ENCODE measurements at regions not wholly inside any gene's neighbourhood (a gene's known extent, or its start where the extent isn't known, plus 50 kb on each side); places are given as distances from the start of the nearest gene placed in this dataset.

- no peak overlapping the region for H3K4me3 ChIP-seq (ENCODE audit: control insufficient read depth, low read depth, low read length)
- peak; percentile 58 for DNase-seq (ENCODE audit: low read depth)
Observed at GRCh38 chrX:40209951-40210617, 112.3 kb upstream of the BCOR start.

GRCh38 chrX:40207626-40208025, 109.9 kb upstream of the BCOR start:
- H3K4me3 ChIP-seq (ENCODE audit: control insufficient read depth, low read depth, low read length) = no peak overlapping the region
- TF ChIP-seq, protein P1, sequence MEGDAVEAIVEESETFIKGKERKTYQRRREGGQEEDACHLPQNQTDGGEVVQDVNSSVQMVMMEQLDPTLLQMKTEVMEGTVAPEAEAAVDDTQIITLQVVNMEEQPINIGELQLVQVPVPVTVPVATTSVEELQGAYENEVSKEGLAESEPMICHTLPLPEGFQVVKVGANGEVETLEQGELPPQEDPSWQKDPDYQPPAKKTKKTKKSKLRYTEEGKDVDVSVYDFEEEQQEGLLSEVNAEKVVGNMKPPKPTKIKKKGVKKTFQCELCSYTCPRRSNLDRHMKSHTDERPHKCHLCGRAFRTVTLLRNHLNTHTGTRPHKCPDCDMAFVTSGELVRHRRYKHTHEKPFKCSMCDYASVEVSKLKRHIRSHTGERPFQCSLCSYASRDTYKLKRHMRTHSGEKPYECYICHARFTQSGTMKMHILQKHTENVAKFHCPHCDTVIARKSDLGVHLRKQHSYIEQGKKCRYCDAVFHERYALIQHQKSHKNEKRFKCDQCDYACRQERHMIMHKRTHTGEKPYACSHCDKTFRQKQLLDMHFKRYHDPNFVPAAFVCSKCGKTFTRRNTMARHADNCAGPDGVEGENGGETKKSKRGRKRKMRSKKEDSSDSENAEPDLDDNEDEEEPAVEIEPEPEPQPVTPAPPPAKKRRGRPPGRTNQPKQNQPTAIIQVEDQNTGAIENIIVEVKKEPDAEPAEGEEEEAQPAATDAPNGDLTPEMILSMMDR (conservative IDR thresholded peaks at IDR 0.05; ENCODE audit: control insufficient read depth, insufficient read depth, low read depth, low read length) = no peak
- DNase-seq (ENCODE audit: low read depth) = peak; percentile 45

More at GRCh38 chrX:40209951-40210617, 112.3 kb upstream of the BCOR start:
- TF ChIP-seq, protein P1 (conservative IDR thresholded peaks at IDR 0.05; ENCODE audit: control insufficient read depth, insufficient read depth, low read depth, low read length) = no peak

DNA sequence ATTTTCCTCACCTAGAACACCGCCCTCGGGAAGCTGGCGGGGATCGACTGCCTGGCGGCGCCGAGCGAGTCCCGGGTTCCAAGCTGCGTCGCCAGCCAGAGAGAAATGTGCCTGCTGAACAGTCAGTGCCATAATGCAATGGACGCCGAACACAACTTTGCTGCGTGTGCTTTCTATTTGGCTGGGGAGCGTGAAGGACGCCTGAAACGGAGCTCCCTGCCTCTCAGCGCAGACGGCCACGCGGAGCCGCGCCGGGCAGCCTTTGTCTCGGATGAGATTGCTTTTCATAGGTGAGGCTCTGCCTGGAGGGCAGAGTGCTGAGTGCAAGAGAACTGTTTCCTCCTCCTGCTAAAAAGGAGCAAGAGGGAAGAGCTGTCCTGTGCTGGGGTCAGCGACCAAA, 107.7 kb upstream of the BCOR start:
- H3K4me3 ChIP-seq (ENCODE audit: control insufficient read depth, low read depth, low read length) = no peak overlapping the region
- no peak for DNase-seq (ENCODE audit: low read depth)
- TF ChIP-seq, protein P1 (conservative IDR thresholded peaks at IDR 0.05; ENCODE audit: control insufficient read depth, insufficient read depth, low read depth, low read length) = no peak

- TF ChIP-seq, protein P1 (conservative IDR thresholded peaks at IDR 0.05; ENCODE audit: control insufficient read depth, insufficient read depth, low read depth, low read length) = no peak
- no peak for DNase-seq (ENCODE audit: low read depth)
- H3K4me3 ChIP-seq (ENCODE audit: control insufficient read depth, low read depth, low read length) = no peak overlapping the region
Observed at GRCh38 chrX:40202456-40202855, 104.7 kb upstream of the BCOR start.

DNA sequence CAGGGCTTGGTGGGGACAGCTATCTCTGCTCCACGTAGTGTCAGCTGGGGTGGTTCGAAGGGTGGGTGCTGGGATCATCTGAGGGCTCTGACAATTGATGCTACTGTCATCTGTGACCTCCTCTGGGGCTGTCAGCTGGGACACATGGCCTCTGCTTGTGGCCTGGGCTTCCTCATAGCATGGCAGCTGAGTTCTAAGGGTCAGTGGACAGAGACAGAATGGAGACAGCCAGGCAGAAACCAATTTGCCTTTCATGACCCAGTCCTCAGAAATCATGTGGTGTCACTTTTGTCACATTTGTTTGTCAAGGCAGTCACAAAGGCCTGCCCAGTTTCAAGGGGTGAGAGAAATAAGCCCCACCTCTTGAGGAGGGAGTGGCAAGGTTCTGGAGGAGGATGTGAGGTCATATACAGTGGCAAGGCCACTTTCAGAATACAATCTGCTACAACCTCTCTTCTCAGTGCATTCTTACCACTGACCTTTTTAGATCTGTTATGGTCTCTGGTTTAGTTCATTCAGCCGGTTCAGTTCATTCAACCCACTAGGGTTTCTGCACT, 103.6 kb upstream of the BCOR start:
- TF ChIP-seq, protein P1 (conservative IDR thresholded peaks at IDR 0.05; ENCODE audit: control insufficient read depth, insufficient read depth, low read depth, low read length) = no peak
- no peak overlapping the region for H3K4me3 ChIP-seq (ENCODE audit: control insufficient read depth, low read depth, low read length)
- DNase-seq (ENCODE audit: low read depth) = no peak

DNA sequence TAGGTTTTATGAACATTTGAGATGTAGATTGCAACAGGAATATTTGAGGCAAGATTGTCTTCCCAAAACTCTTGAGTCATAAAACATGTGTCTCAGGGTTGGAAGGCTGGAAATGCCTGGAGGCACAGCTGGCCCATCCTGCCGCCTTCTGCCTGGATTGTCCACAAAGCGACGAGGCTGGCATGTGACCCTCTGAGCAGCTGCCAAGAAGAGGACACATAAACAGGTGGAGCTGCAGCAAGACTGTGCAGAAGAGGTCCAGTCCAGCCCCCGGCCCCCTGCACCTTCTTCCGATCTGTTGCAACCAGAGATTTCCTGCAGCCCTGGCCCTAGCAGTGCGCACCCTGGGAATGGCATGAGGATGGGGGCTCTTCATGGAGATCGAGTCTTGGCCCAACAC, 101.9 kb upstream of the BCOR start:
- TF ChIP-seq, protein P1 (conservative IDR thresholded peaks at IDR 0.05; ENCODE audit: control insufficient read depth, insufficient read depth, low read depth, low read length) = no peak
- no peak overlapping the region for H3K4me3 ChIP-seq (ENCODE audit: control insufficient read depth, low read depth, low read length)
- no peak for DNase-seq (ENCODE audit: low read depth)

All from fibroblast of mammary gland (primary cell).